Endothelial cell (in vitro differentiated cells): ENCODE measurements at regions not wholly inside any gene's neighbourhood (a gene's known extent, or its start where the extent isn't known, plus 50 kb on each side); places are given as distances from the start of the nearest gene placed in this dataset.

Source experiments
- DNase-seq: peaks from one replicate; pipeline ENCODE4 v3.0.0; 2021; ENCODE audit warnings: low spot score
- H3K27ac Mint-ChIP-seq: one replicate; pipeline ENCODE4 v1.8.0; 2021; ENCODE audit warnings: mixed read lengths, inconsistent platforms; ENCODE audit not compliant: unreplicated experiment
- H3K27me3 Mint-ChIP-seq: one replicate; pipeline ENCODE4 v1.8.0; 2021; ENCODE audit warnings: mild to moderate bottlenecking, moderate library complexity, mixed read lengths, inconsistent platforms; ENCODE audit not compliant: unreplicated experiment
- H3K36me3 Mint-ChIP-seq: one replicate; pipeline ENCODE4 v1.8.0; 2021; ENCODE audit warnings: mild to moderate bottlenecking, low read depth, mixed read lengths, inconsistent platforms; ENCODE audit not compliant: unreplicated experiment
- H3K4me1 Mint-ChIP-seq: one replicate; pipeline ENCODE4 v1.8.0; 2021; ENCODE audit warnings: mild to moderate bottlenecking, mixed read lengths, inconsistent platforms; ENCODE audit not compliant: unreplicated experiment
- H3K4me3 Mint-ChIP-seq: one replicate; pipeline ENCODE4 v1.8.0; 2021; ENCODE audit warnings: mild to moderate bottlenecking, mixed read lengths, inconsistent platforms; ENCODE audit not compliant: unreplicated experiment
- H3K9me3 Mint-ChIP-seq: one replicate; pipeline ENCODE4 v1.8.0; 2021; ENCODE audit warnings: mixed read lengths, inconsistent platforms; ENCODE audit not compliant: unreplicated experiment
- CTCF ChIP-seq: fragments of 200-600 bp; sonication (generic); IDR thresholded peaks from one replicate; pipeline ENCODE4 v1.5.0; 2021; ENCODE audit warnings: antibody characterized with exemption; ENCODE audit not compliant: unreplicated experiment

DNA sequence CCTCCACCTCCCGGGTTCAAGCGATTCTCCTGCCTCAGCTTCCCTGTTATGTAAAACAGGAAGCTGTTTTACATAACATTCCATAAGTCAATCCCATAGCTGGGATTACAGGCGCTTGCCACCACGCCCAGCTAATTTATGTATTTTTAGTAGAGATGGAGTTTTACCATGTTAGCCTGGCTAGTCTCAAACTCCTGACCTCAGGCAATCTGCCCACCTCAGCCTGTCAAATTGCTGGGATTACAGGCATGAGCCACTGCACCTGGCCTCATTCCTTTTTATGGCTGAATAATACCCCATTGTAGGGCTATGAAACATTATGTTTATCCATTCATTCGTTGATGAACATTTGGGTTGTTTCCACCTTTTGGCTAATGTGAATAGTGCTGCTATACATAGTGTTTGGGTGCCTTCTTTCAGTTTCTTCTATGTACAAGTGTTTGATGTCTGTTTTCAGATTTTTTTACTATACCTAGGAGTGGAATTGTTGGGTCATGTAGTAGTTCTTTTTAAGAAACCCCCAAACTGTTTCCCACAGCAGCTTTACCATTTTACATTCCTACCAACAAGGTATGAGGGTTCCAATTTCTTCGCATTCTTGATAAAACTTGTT is 138.7 kb upstream of the COL21A1 start:
- no peak for DNase-seq
- Mint-ChIP-seq H3K4me1 (no peaks in the 10 kb centered on the region), H3K9me3 (no peaks in the 10 kb centered on the region), H3K27ac (no peak overlapping the region), H3K27me3 (no peaks in the 10 kb centered on the region), H3K36me3 (no peaks in the 10 kb centered on the region), H3K4me3 (no peak overlapping the region)
- no peak for TF ChIP-seq CTCF

- Mint-ChIP-seq H3K4me1 (no peaks in the 10 kb centered on the region), H3K27me3 (no peaks in the 10 kb centered on the region), H3K4me3 (no peak overlapping the region), H3K36me3 (no peaks in the 10 kb centered on the region), H3K9me3 (no peaks in the 10 kb centered on the region), H3K27ac (no peak overlapping the region)
- no peak for DNase-seq
- TF ChIP-seq CTCF = no peak
Observed at GRCh38 chr6:56383160-56383559, 135.8 kb upstream of the COL21A1 start.

- no peak overlapping the region for H3K27ac Mint-ChIP-seq
- no peaks in the 10 kb centered on the region for H3K9me3 Mint-ChIP-seq
- no peaks in the 10 kb centered on the region for H3K36me3 Mint-ChIP-seq
- no peaks in the 10 kb centered on the region for H3K4me1 Mint-ChIP-seq
- H3K27me3 Mint-ChIP-seq = no peaks in the 10 kb centered on the region
- no peak overlapping the region for H3K4me3 Mint-ChIP-seq
- no peak for DNase-seq
- TF ChIP-seq CTCF = no peak
Observed at GRCh38 chr6:56382416-56382940, 135.1 kb upstream of the COL21A1 start.

- Mint-ChIP-seq H3K9me3 (no peaks in the 10 kb centered on the region), H3K4me3 (no peak overlapping the region), H3K27me3 (no peaks in the 10 kb centered on the region), H3K36me3 (no peaks in the 10 kb centered on the region), H3K4me1 (no peaks in the 10 kb centered on the region), H3K27ac (no peak overlapping the region)
- TF ChIP-seq CTCF = no peak
- no peak for DNase-seq
Observed at GRCh38 chr6:56381801-56382251, 134.4 kb upstream of the COL21A1 start.

GRCh38 chr6:56380476-56380875 is 133.1 kb upstream of the COL21A1 start:
- no peaks in the 10 kb centered on the region for H3K4me1 Mint-ChIP-seq
- DNase-seq = no peak
- no peak overlapping the region for H3K27ac Mint-ChIP-seq
- H3K9me3 Mint-ChIP-seq = no peaks in the 10 kb centered on the region
- H3K4me3 Mint-ChIP-seq = no peak overlapping the region
- H3K36me3 Mint-ChIP-seq = no peaks in the 10 kb centered on the region
- no peak for TF ChIP-seq CTCF
- no peaks in the 10 kb centered on the region for H3K27me3 Mint-ChIP-seq
